Colonic mucosa (tissue), 4 donors: ENCODE measurements at regions not wholly inside any gene's neighbourhood (a gene's known extent, or its start where the extent isn't known, plus 50 kb on each side); places are given as distances from the start of the nearest gene placed in this dataset.
"Not testable (repeated sequence)": the region's sequence is repeated elsewhere in the genome, so short reads cannot be mapped to it uniquely, and the experiment has no call there.

Experiments
- DNase-seq: peaks from one replicate; pipeline ENCODE4 v3.0.0-alpha.2; 2020
- H3K27ac ChIP-seq: fragments of 200-600 bp; one replicate; pipeline ENCODE4 v1.8.0; 2021
- H3K27me3 ChIP-seq: fragments of 200-600 bp; one replicate; pipeline ENCODE4 v1.8.0; 2021
- H3K36me3 ChIP-seq: fragments of 200-600 bp; one replicate; pipeline ENCODE4 v1.8.0; 2021
- H3K4me1 ChIP-seq: fragments of 200-600 bp; one replicate; pipeline ENCODE4 v1.8.0; 2021; ENCODE audit warnings: mild to moderate bottlenecking
- H3K4me3 ChIP-seq: fragments of 200-600 bp; one replicate; pipeline ENCODE4 v1.8.0; 2021
- H3K9ac ChIP-seq, 2 donors: one replicate each; pipeline ENCODE4 v1.7.0; 2013; ENCODE audit warnings: control low read depth in 2 of 2, low read depth in 2 of 2, low read length in 2 of 2
- H3K9me3 ChIP-seq: fragments of 200-600 bp; one replicate; pipeline ENCODE4 v1.8.0; 2021
- CTCF ChIP-seq: fragments of 200-600 bp; IDR thresholded peaks from one replicate; pipeline ENCODE4 v1.8.0; 2022; ENCODE audit warnings: antibody characterized with exemption, mild to moderate bottlenecking
- intact Hi-C: fragments of 100-400 bp; cut with DNase I; formaldehyde crosslinking; loops from one replicate; pipeline ENCODE4 v1.14.1; 2022
- donor health status: healthy.
- donor health status: DM: no; HTN: no; CAD: no.
- donor health status: DM: no; HTN: no; CAD: no.

DNA sequence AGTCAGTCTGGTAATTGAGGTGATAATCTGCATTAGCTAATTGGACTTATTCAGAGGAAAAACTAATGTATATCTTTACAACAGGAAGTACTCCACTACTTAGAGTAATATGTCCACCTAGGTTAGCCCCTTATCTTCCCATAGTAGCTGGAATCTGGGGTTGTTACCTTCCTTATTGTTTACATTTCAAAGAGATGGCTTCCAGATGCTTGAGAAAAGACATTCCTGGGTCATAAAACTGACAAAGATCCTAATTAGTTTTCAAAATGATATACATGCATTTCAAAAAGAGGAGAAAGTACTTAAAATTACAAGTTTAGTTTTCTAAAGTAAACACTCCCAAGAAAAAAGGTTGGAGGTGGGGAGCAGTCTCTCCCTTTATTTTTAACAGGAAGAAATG is 78.1 kb downstream of the RPL10L start:
- Histone ChIP-seq H3K9ac (no peak overlapping the region), H3K27me3 (no peaks in the 10 kb centered on the region), H3K4me3 (no peak overlapping the region), H3K9me3 (no peaks in the 10 kb centered on the region), H3K36me3 (no peaks in the 10 kb centered on the region), H3K27ac (no peak overlapping the region), H3K4me1 (no peaks in the 10 kb centered on the region)
- intact Hi-C loops, result no loop called here
- TF ChIP-seq CTCF, result no peak
- no peak for DNase-seq

GRCh38 chr14:46571970-46572369 is 79.6 kb downstream of the RPL10L start:
- no peaks in the 10 kb centered on the region for H3K27me3 ChIP-seq
- intact Hi-C loops, result no loop called here
- H3K4me3 ChIP-seq, result no peak overlapping the region
- H3K27ac ChIP-seq, result no peak overlapping the region
- no peaks in the 10 kb centered on the region for H3K9me3 ChIP-seq
- no peaks in the 10 kb centered on the region for H3K36me3 ChIP-seq
- no peak for DNase-seq
- no peaks in the 10 kb centered on the region for H3K4me1 ChIP-seq
- no peak overlapping the region for H3K9ac ChIP-seq
- TF ChIP-seq CTCF, result no peak

- DNase-seq, H3K4me3 ChIP-seq, H3K9me3 ChIP-seq, H3K27ac ChIP-seq, intact Hi-C loops, H3K4me1 ChIP-seq, H3K9ac ChIP-seq, H3K36me3 ChIP-seq, H3K27me3 ChIP-seq: not testable (repeated sequence)
Measured at GRCh38 chr14:46568161-46568560, 83.4 kb downstream of the RPL10L start.

- Histone ChIP-seq H3K27me3 (no peaks in the 10 kb centered on the region), H3K9ac (no peak overlapping the region), H3K36me3 (no peaks in the 10 kb centered on the region), H3K4me1 (no peaks in the 10 kb centered on the region), H3K9me3 (no peaks in the 10 kb centered on the region), H3K4me3 (no peak overlapping the region), H3K27ac (no peak overlapping the region)
- no peak for TF ChIP-seq CTCF
- no peak for DNase-seq
- intact Hi-C loops, result no loop called here
Measured at GRCh38 chr14:46550836-46551235, 100.7 kb downstream of the RPL10L start.

GRCh38 chr14:46540986-46541385 is 110.6 kb downstream of the RPL10L start:
- no peak for TF ChIP-seq CTCF
- H3K27me3 ChIP-seq, result no peaks in the 10 kb centered on the region
- no peak overlapping the region for H3K4me3 ChIP-seq
- H3K9ac ChIP-seq, result no peak overlapping the region
- H3K27ac ChIP-seq, result no peak overlapping the region
- no peak for DNase-seq
- H3K9me3 ChIP-seq, result no peaks in the 10 kb centered on the region
- H3K36me3 ChIP-seq, result no peaks in the 10 kb centered on the region
- intact Hi-C loops, result no loop called here
- H3K4me1 ChIP-seq, result no peaks in the 10 kb centered on the region

DNA sequence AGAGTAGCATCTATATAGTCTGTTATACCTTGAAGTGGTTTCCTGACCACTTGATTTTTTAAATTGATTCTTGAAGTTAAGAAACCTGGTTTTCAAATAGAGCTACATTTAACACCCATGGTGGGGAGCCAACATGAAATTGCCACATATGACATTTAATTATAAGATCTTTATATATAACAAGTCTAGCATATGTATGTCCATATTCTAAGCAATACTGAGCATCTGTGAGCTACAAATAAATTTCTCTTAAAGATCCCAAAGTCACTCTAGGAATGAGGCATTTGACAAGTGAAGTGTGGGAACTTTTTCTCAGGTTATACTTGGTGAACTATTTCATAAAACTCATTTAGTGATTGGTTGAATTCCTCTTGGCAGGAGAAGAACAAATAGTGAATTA is 132.5 kb downstream of the RPL10L start:
- no peak overlapping the region for H3K27ac ChIP-seq
- H3K4me3 ChIP-seq, result no peak overlapping the region
- H3K9me3 ChIP-seq, result no peaks in the 10 kb centered on the region
- H3K27me3 ChIP-seq, result no peaks in the 10 kb centered on the region
- DNase-seq, result no peak
- no peaks in the 10 kb centered on the region for H3K36me3 ChIP-seq
- no peak for TF ChIP-seq CTCF
- intact Hi-C loops, result no loop called here
- no peaks in the 10 kb centered on the region for H3K4me1 ChIP-seq
- no peak overlapping the region for H3K9ac ChIP-seq

GRCh38 chr14:46508752-46509151 is 142.8 kb downstream of the RPL10L start:
- H3K4me3 ChIP-seq, H3K36me3 ChIP-seq, intact Hi-C loops, H3K4me1 ChIP-seq, H3K9ac ChIP-seq, H3K9me3 ChIP-seq, H3K27me3 ChIP-seq, H3K27ac ChIP-seq, DNase-seq: not testable (repeated sequence)
